Activated T-cell treated with anti-CD3 and anti-CD28 coated beads, Interleukin-2, amount 50 U/mL, for 72 hours (primary cell): ENCODE measurements at regions not wholly inside any gene's neighbourhood (a gene's known extent, or its start where the extent isn't known, plus 50 kb on each side); places are given as distances from the start of the nearest gene placed in this dataset.

ENCODE experiments used
- ATAC-seq, 2 donors: fragments of 150-1000 bp; cut with Tn5 transposase; replicated peaks in 1 of 2; 2 replicates each; pipeline ENCODE4 v1.10.0; 2021; ENCODE audit warnings: moderate library complexity in 2 of 2, mild to moderate bottlenecking in 1 of 2
- DNase-seq, 2 donors: peaks; one replicate each; pipeline ENCODE4 v3.0.0; 2021 to 2022; ENCODE audit warnings: mixed read lengths in 1 of 2
- H3K27ac Mint-ChIP-seq: one replicate; pipeline ENCODE4 v1.8.0; 2022; ENCODE audit warnings: mild to moderate bottlenecking, moderate library complexity, mixed read lengths
- H3K27me3 Mint-ChIP-seq: one replicate; pipeline ENCODE4 v1.8.0; 2022; ENCODE audit warnings: low read depth, mixed read lengths
- H3K36me3 Mint-ChIP-seq, 2 donors: one replicate each; pipeline ENCODE4 v1.8.0; 2022; ENCODE audit warnings: mixed read lengths in 2 of 2, mild to moderate bottlenecking in 1 of 2; ENCODE audit not compliant: insufficient read depth in 2 of 2
- H3K4me1 Mint-ChIP-seq: one replicate; pipeline ENCODE4 v1.8.0; 2022; ENCODE audit warnings: low read depth, mixed read lengths
- H3K4me3 Mint-ChIP-seq, 2 donors: one replicate each; pipeline ENCODE4 v1.8.0; 2022; ENCODE audit warnings: mild to moderate bottlenecking in 2 of 2, mixed read lengths in 2 of 2, moderate library complexity in 2 of 2
- H3K9me3 Mint-ChIP-seq, 2 donors: one replicate each; pipeline ENCODE4 v1.8.0; 2022; ENCODE audit warnings: mixed read lengths in 2 of 2

DNA sequence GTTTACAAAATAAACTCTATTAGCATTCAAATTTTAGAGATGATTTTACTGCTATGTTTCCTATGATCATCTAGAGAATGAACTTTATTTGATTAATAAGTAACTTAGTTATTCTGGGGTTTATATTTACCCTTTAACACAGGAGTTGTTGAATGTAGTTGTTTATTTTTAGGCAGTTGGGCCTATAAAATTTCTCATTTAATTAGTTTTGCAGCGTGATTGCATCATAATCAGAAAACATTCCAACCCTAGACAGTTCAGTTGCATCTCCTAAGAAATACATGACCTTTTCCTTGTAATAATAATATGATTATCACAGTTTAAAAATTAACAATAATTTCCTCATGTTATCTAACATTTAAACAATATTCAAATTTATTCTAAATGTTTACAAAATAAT lies 224.7 kb upstream of the CDH7 start:
- H3K9me3 Mint-ChIP-seq = peaks cover 7 to 8% of the 10 kb centered on the region in 2 donors
- H3K27me3 Mint-ChIP-seq = no peaks in the 10 kb centered on the region
- no peak overlapping the region for H3K4me3 Mint-ChIP-seq
- peaks cover 0 to 3% of the 10 kb centered on the region in 2 donors for H3K36me3 Mint-ChIP-seq
- H3K27ac Mint-ChIP-seq = no peak overlapping the region
- no peaks in the 10 kb centered on the region for H3K4me1 Mint-ChIP-seq
- no peak for ATAC-seq
- no peak for DNase-seq

DNA sequence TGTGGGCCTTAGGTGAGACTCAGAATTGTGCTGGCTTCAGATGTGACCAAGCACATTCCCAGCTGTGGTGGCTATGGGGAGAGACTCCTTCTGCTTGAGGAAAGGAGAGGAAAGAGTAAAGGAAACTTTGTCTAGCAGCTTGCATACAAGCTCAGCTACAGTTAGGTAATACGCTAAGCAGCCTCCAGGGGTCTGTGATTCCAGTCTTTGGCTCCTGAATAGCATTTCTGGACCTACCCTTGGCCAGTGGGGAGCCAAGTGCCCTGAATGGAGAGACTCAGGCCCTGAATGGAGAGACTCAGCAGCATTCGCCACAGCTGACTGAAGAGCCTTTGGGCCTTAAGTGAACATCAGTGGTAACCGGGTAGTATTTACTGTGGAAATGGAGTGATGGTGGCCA lies 227.4 kb upstream of the CDH7 start:
- no peak for ATAC-seq
- peaks cover 5 to 9% of the 10 kb centered on the region in 2 donors for H3K9me3 Mint-ChIP-seq
- H3K4me1 Mint-ChIP-seq = no peaks in the 10 kb centered on the region
- no peaks in the 10 kb centered on the region for H3K27me3 Mint-ChIP-seq
- H3K27ac Mint-ChIP-seq = no peak overlapping the region
- H3K4me3 Mint-ChIP-seq = no peak overlapping the region
- H3K36me3 Mint-ChIP-seq = peaks cover 0 to 1% of the 10 kb centered on the region in 2 donors
- DNase-seq = no peak

GRCh38 chr18:65522907-65523306 lies 227.9 kb upstream of the CDH7 start:
- H3K27me3 Mint-ChIP-seq = no peaks in the 10 kb centered on the region
- H3K9me3 Mint-ChIP-seq = peaks cover 5 to 9% of the 10 kb centered on the region in 2 donors
- H3K36me3 Mint-ChIP-seq = peaks cover 0 to 1% of the 10 kb centered on the region in 2 donors
- no peak overlapping the region for H3K27ac Mint-ChIP-seq
- H3K4me3 Mint-ChIP-seq = no peak overlapping the region
- no peak for ATAC-seq
- DNase-seq = no peak
- H3K4me1 Mint-ChIP-seq = no peaks in the 10 kb centered on the region

DNA sequence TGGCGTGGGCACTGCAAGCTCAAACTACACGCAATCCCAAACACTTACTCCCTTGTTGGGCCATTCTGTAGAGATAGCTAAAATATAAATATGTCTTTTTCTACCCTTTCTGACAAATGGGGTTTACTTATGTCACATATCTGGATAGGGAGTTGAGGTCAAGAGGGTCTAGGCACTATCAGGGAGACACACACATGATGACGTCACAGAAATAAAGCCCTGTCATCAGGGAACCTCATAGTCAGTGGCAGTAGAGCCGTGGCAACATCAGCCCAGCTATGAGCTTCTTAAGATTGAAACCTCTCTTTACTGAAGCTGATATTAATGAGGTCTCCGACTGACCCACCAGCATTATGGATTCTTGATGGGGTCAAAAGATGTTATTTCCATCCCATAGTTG lies 234.6 kb upstream of the CDH7 start:
- DNase-seq (no peak), ATAC-seq (no peak)
- no peaks in the 10 kb centered on the region for H3K27me3 Mint-ChIP-seq
- no peaks in the 10 kb centered on the region for H3K4me1 Mint-ChIP-seq
- peaks cover 3 to 5% of the 10 kb centered on the region in 2 donors for H3K9me3 Mint-ChIP-seq
- no peaks in the 10 kb centered on the region for H3K36me3 Mint-ChIP-seq
- no peak overlapping the region for H3K4me3 Mint-ChIP-seq
- no peak overlapping the region for H3K27ac Mint-ChIP-seq

DNA sequence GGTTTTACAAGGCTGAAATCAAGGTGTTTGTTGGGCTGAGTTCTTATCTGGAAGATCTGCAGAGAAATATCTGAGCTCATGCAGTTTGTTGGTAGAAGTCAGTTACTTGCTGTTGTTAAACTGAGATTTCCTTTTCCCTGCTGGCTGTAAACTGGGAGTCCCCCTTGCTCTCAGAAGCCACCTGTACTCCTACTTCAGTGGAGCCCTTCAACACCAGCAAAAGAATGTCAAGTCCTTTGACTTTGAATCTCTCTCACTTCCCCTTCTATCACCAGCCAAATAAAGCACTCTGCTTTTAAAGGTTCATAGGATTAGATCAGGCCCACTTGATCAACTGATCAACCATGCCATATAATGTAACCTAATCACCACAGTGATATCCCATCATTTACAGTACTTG lies 252.2 kb upstream of the CDH7 start:
- Mint-ChIP-seq H3K27ac (no peak overlapping the region), H3K27me3 (no peaks in the 10 kb centered on the region), H3K4me1 (no peaks in the 10 kb centered on the region), H3K4me3 (no peak overlapping the region), H3K9me3 (peaks cover 6 to 7% of the 10 kb centered on the region in 2 donors), H3K36me3 (no peaks in the 10 kb centered on the region)
- DNase-seq = no peak
- ATAC-seq = no peak

GRCh38 chr18:65487569-65487968 lies 263.2 kb upstream of the CDH7 start:
- no peak for ATAC-seq
- no peaks in the 10 kb centered on the region for H3K4me1 Mint-ChIP-seq
- H3K4me3 Mint-ChIP-seq = no peak overlapping the region
- peaks cover 2 to 4% of the 10 kb centered on the region in 2 donors for H3K9me3 Mint-ChIP-seq
- DNase-seq = no peak
- no peaks in the 10 kb centered on the region for H3K36me3 Mint-ChIP-seq
- H3K27ac Mint-ChIP-seq = no peak overlapping the region
- H3K27me3 Mint-ChIP-seq = no peaks in the 10 kb centered on the region

DNA sequence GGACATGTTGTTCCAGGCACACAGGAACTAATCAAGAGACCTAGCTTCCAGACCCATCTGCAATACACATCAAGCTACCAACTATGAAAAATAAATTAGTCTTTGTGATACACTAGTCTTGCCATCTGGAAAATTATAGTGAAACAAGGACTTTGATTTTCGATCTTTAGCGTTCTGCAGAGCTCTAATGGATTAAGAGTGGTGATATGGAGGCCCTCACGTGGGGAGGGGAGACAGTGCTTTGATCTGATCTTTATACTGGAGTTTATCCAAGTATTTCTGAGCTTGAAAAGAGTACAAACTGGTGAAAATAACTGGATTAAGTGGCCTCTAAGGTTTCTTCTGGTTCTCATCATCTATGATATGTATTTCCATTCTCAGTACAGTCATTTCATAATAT lies 273.4 kb upstream of the CDH7 start:
- Mint-ChIP-seq H3K9me3 (peaks cover 4 to 6% of the 10 kb centered on the region in 2 donors), H3K4me3 (no peak overlapping the region), H3K36me3 (no peaks in the 10 kb centered on the region), H3K4me1 (no peaks in the 10 kb centered on the region), H3K27me3 (no peaks in the 10 kb centered on the region), H3K27ac (no peak overlapping the region)
- ATAC-seq = no peak
- DNase-seq = no peak

- no peak overlapping the region for H3K4me3 Mint-ChIP-seq
- no peak for DNase-seq
- peaks cover 3 to 4% of the 10 kb centered on the region in 2 donors for H3K9me3 Mint-ChIP-seq
- H3K36me3 Mint-ChIP-seq = no peaks in the 10 kb centered on the region
- no peaks in the 10 kb centered on the region for H3K27me3 Mint-ChIP-seq
- ATAC-seq = no peak
- H3K4me1 Mint-ChIP-seq = no peaks in the 10 kb centered on the region
- no peak overlapping the region for H3K27ac Mint-ChIP-seq
Observed at GRCh38 chr18:65468881-65469280, 281.9 kb upstream of the CDH7 start.

DNA sequence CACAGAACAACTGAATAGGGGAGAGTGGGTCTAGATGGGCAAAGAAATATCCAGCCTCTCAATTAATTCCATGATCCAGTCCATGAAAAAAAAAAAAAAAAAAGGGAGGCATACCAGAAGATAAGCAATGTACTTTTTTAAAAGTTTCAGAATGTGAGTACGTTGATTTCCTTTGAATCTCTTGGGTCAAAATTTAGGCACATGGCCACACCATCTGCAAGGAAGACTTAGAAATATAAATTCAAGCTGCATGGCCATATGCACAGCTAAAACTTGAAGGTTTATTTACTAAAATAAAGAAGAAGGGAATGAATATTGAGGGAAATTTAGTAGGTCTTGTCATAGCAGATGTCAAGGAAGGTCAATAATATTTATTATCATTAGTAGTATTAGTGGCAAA lies 286.5 kb upstream of the CDH7 start:
- H3K27ac Mint-ChIP-seq = no peak overlapping the region
- ATAC-seq (no peak), DNase-seq (no peak)
- peaks cover 0 to 1% of the 10 kb centered on the region in 2 donors for H3K36me3 Mint-ChIP-seq
- H3K4me1 Mint-ChIP-seq = no peaks in the 10 kb centered on the region
- H3K4me3 Mint-ChIP-seq = no peak overlapping the region
- no peaks in the 10 kb centered on the region for H3K27me3 Mint-ChIP-seq
- peaks cover 7% of the 10 kb centered on the region in 2 donors for H3K9me3 Mint-ChIP-seq

- no peak overlapping the region for H3K27ac Mint-ChIP-seq
- H3K36me3 Mint-ChIP-seq = peaks cover 0 to 1% of the 10 kb centered on the region in 2 donors
- DNase-seq (no peak), ATAC-seq (no peak)
- peaks cover 4 to 6% of the 10 kb centered on the region in 2 donors for H3K9me3 Mint-ChIP-seq
- H3K27me3 Mint-ChIP-seq = no peaks in the 10 kb centered on the region
- H3K4me1 Mint-ChIP-seq = no peaks in the 10 kb centered on the region
- H3K4me3 Mint-ChIP-seq = no peak overlapping the region
Observed at GRCh38 chr18:65459741-65460140, 291.1 kb upstream of the CDH7 start.

GRCh38 chr18:65458871-65459270 lies 291.9 kb upstream of the CDH7 start:
- DNase-seq (no peak), ATAC-seq (no peak)
- no peak overlapping the region for H3K27ac Mint-ChIP-seq
- H3K9me3 Mint-ChIP-seq = peaks cover 4 to 6% of the 10 kb centered on the region in 2 donors
- H3K36me3 Mint-ChIP-seq = peaks cover 0 to 1% of the 10 kb centered on the region in 2 donors
- no peaks in the 10 kb centered on the region for H3K27me3 Mint-ChIP-seq
- no peaks in the 10 kb centered on the region for H3K4me1 Mint-ChIP-seq
- no peak overlapping the region for H3K4me3 Mint-ChIP-seq

DNA sequence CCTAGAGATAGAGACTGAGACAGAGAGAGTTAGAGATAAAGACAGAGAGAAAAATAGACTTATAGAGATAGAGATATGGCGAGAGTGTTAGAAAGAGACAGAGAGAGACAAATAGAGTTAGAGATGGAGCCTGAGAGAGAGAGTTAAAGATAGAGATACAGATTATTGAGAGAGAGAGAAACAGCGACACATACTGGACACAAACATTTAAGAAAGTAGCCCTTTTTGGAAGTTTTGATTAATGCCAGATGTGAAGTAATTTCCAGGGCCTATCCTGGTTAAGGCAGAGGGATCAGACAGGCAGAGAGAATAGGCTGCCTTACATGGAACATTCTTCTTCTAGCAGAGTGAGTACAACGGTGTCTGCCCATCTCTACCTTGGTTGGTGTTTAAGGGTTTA lies 311.6 kb upstream of the CDH7 start:
- ATAC-seq (no peak), DNase-seq (no peak)
- no peaks in the 10 kb centered on the region for H3K36me3 Mint-ChIP-seq
- H3K4me3 Mint-ChIP-seq = no peak overlapping the region
- H3K9me3 Mint-ChIP-seq = peaks cover 2 to 9% of the 10 kb centered on the region in 2 donors
- H3K4me1 Mint-ChIP-seq = no peaks in the 10 kb centered on the region
- no peak overlapping the region for H3K27ac Mint-ChIP-seq
- H3K27me3 Mint-ChIP-seq = no peaks in the 10 kb centered on the region

GRCh38 chr18:65436430-65436829 lies 314.4 kb upstream of the CDH7 start:
- H3K36me3 Mint-ChIP-seq = no peaks in the 10 kb centered on the region
- DNase-seq = no peak
- H3K4me3 Mint-ChIP-seq = no peak overlapping the region
- no peaks in the 10 kb centered on the region for H3K27me3 Mint-ChIP-seq
- no peak overlapping the region for H3K27ac Mint-ChIP-seq
- no peak for ATAC-seq
- H3K4me1 Mint-ChIP-seq = no peaks in the 10 kb centered on the region
- H3K9me3 Mint-ChIP-seq = peaks cover 2 to 6% of the 10 kb centered on the region in 2 donors

GRCh38 chr18:65435534-65435933 lies 315.3 kb upstream of the CDH7 start:
- DNase-seq (no peak), ATAC-seq (no peak)
- H3K4me1 Mint-ChIP-seq = no peaks in the 10 kb centered on the region
- H3K36me3 Mint-ChIP-seq = no peaks in the 10 kb centered on the region
- H3K27ac Mint-ChIP-seq = no peak overlapping the region
- H3K4me3 Mint-ChIP-seq = no peak overlapping the region
- H3K27me3 Mint-ChIP-seq = no peaks in the 10 kb centered on the region
- H3K9me3 Mint-ChIP-seq = peaks cover 2 to 3% of the 10 kb centered on the region in 2 donors
